Left colon (tissue), 2 donors: ENCODE measurements at regions not wholly inside any gene's neighbourhood (a gene's known extent, or its start where the extent isn't known, plus 50 kb on each side); places are given as distances from the start of the nearest gene placed in this dataset.
"Not testable (repeated sequence)": the region's sequence is repeated elsewhere in the genome, so short reads cannot be mapped to it uniquely, and the experiment has no call there.

Source experiments
- ATAC-seq: fragments of 200-7000 bp; cut with Tn5 transposase; one replicate; pipeline ENCODE4 v1.9.1; 2020; ENCODE audit warnings: mild to moderate bottlenecking, moderate library complexity
- DNase-seq, 2 donors: peaks; one replicate each; pipeline ENCODE4 v3.0.0-alpha.2; 2020
- intact Hi-C, 2 donors: fragments of 100-400 bp; cut with DNase I in 1 of 2; cut with micrococcal nuclease in 1 of 2; formaldehyde crosslinking; loops; one replicate each; pipeline versions ENCODE4 v1.11.2 to v1.14.0; 2022; cut with DNase I, micrococcal nuclease
- donor health status: DM: no; HTN: no; CAD: no.
- donor health status: DM: yes; HTN: yes; CAD: no.

DNA sequence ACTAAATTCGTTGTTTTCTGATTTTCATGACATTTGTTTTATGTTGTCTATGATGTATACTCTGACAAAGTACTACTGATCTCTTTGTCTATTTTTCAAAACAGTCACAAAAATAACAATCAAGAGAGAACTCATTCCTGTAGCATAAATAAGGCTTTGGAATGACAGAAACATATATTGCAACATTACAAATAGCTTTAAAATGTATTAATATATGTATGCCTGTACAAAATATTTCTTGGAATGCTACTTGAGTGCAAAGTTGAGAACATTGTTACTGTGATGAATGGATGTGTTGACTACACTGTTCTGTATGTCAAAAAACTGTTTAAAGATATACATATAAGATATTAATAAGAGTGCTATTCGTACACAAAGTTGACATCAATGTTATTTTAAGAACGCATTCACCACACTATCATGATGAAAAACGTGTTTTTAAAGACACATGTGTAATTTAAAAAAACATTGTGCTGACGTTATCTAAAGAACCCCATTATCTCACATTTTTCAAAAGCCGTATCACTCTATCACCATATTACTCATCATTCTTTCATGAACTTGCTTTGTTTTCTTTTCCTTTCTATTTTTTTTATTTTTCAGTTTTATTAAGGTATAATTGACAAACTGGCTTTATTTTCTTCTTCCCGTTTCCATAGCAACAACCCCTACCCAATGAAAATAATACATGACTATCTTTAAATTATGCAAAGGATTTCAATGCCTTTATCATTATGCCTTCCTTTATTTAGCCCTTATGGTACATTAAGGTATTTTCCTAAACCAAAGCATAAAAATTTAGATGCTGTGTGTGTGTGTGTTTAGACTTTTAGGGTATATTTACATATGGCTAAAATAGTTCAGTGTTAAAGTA, 918.8 kb downstream of the SLITRK1 start:
- intact Hi-C loops: no loop called here
- ATAC-seq (no peak), DNase-seq (no peak)

DNA sequence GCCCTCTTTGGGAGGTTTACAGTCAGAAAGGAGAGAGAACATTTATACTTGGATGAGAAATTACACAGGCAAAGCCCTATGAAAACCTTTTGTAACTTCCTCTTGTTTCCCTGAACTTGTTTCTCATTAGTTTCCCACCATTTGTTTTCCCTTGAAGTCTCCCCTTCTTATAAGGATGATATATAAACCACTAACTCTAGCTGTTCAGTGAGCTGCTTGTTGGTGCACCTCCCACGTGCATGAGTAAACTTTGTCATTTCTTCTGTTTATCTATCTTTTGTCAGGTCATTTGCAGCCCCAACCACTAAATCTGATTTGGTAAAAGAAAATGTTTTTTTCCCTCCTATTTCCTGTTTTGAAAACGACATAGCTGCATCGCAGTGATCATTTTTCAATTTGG, 919.9 kb downstream of the SLITRK1 start:
- intact Hi-C loops: no loop called here
- DNase-seq: no peak
- no peak for ATAC-seq

DNA sequence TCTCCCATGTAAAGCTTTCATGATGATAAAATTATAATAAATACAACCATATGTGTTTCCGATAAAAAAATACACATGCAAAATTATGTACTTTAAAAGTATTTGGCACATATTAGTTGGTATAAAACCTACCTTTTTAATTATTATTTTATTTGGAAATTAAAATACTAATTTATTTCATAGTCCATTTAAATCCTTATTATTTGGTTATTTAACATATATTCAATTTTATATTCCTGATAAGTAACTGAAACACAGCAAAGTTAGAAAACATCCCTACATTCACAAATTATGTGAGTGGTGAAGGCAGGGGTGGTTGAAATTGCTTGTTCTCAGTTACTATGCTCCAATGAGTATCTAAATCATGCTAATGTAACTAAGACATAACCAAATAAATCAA, 920.5 kb downstream of the SLITRK1 start:
- intact Hi-C loops: no loop called here
- DNase-seq: no peak
- no peak for ATAC-seq

DNA sequence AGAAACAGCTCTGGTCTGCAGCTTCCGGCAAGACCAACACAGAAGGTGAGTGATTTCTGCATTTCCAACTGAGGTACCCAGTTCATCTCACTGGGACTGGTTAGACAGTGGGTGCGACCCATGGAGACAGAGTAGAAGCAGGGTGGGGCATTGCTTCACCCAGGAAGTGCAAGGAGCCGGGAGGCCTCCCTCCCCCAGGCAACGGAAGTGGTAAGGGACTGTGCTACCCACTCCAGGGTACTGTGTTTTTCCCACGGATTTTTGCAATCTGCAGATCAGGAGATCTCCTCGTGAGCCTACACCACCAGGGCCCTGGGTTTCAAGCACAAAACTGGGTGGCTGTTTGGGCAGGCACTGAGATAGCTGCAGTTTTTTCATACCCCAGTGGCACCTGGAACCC, 929.9 kb downstream of the SLITRK1 start:
- intact Hi-C loops, DNase-seq, ATAC-seq: not testable (repeated sequence)

DNA sequence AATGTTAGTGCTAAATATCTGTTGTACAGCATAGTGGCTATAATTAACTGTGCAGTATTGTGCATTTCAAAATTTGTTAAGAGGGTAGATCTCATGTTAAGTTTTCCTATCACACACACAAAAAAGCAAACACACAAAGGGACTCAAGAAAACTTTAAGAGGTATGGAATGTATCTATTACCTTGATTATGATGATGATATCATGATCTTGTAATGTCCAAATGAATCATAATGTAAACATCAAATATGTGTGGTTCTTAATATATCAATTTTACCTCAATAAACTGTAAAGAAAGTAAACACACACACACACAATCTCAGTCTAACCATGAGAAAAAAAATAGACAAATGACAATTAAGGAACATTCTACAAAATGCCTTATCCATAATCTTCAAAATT, 934.6 kb downstream of the SLITRK1 start:
- DNase-seq (no peak), ATAC-seq (no peak)
- intact Hi-C loops: no loop called here

DNA sequence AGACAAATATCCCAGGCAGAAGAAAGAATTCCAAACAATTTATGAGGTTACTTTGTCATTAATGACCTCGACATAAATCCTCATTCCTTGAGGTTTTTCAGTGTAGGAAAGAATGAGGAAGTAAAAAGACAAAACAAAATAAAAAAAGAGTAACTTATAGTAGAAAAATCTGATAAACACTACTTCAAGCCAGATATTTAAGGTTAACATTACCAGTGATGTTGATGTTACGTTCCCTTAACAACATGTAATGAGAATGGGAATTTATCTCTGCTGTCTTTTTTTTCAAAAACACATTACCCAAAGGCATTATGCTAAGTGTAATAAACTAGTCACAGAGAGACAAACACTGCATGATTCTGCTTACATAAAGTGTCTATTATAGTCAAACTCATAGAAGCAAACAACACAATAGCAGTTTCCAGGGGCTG, 935.1 kb downstream of the SLITRK1 start:
- no peak for ATAC-seq
- intact Hi-C loops: no loop called here
- DNase-seq: no peak

DNA sequence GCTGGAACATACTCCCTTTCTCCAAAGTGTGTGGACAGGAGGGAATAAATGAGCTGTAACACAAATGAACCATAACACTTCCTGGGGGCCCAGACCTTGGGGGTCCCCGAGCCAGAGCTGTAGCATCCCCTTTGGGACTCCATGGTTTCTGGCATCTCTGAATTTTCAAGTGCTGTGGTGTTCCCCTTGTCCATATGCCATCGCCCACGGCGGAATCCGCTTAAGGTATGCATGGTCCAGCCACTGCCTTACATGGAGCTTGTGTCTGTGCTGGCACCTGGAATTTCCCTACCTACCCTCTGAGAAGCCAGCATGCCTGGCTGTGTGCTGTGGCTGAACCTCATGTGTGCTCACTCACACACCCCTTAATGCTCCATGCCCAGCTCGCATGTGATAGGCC, 943.6 kb downstream of the SLITRK1 start:
- no peak for ATAC-seq
- intact Hi-C loops: no loop called here
- no peak for DNase-seq

DNA sequence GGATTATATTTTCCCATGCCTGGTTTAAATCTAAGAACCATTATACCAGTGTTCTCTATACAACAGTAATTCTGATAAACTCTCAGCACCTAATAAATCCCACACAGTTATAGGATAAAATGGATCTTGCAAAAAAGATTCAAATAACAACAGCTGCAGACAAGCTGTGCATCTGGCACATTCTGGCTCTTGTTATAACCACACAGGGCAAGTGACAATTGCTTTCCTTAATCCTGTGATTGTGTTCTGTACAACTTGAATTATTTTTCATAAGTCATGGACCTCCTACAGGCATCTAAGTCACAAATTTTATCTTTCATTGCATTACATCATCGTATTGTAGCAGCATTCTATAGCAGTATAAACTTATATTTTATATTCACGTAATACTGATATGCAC, 948.3 kb downstream of the SLITRK1 start:
- ATAC-seq (no peak), DNase-seq (no peak)
- intact Hi-C loops: no loop called here

DNA sequence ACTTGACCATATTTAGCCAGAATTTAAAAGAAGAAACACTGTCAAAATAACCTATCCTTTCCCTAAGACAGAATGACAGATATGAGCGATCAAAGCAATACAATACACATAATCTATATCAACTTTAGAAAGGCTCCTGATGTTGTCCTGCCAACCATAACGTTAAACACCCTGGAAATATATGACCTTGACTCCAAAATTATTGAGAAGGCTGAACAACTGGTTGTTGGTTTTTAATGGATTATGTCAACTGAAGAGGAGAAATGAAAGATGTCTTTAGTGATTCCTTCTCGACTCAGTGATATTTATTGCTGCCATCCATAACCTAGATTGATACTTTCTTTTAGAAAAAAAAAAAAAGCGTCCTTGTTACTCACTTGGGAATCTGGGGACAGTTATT, 957.2 kb downstream of the SLITRK1 start:
- ATAC-seq (no peak), DNase-seq (no peak)
- intact Hi-C loops: no loop called here

DNA sequence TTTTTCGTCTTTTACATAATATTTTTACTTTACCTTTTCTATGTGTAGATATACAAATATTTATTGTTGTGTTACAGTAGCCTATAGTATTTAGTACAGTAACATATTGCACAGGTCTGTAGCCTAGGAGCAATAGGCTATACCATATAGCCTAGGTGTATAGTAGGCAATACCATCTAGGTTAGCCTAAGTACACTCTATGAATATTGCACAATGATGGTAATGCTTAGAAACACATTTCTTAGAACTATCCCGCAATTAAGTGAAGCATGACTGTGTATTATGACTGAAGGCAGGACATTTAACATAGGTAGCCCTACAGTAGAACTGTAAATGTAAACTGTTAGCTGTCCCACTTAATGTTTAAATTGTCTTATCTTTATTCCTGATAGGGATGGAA, 964.3 kb downstream of the SLITRK1 start:
- no peak for DNase-seq
- intact Hi-C loops: no loop called here
- ATAC-seq: no peak

DNA sequence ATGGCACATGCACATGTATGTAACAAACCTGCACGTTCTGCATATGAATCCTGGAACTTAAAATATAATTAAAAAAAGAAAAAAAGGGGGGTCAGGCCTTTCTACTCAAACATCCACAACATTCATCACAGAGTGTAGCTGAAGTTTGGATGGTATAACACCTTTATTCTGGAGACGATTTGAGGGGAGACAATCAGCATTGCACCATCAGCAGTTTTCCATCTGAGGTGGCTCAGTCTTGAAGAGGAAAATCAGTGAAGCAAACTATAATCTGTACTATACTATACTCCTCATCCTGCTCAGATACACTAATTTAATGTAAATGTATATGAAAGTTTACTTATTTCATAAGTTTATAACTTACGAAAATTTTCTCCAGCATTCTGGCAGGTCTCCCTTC, 969.7 kb downstream of the SLITRK1 start:
- DNase-seq (no peak), ATAC-seq (no peak)
- intact Hi-C loops: no loop called here

DNA sequence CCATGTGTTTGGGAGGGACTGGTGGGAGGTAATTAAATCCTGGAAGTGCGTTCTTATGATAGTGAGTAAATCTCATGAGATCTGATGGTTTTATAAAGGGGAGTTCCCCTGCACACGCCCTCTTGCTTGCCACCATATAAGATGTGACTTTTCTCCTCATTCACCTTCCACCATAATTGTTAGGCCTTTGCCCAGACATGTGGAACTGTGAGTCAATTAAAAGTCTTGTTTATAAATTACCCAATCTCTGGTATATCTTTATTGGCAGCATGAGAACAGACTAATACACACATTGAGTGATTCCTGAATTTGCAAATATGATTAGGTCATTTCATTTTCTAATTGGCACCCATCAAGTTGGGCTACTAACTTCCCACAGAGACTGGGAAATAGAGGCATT, 977.2 kb downstream of the SLITRK1 start:
- intact Hi-C loops: no loop called here
- ATAC-seq (no peak), DNase-seq (no peak)

DNA sequence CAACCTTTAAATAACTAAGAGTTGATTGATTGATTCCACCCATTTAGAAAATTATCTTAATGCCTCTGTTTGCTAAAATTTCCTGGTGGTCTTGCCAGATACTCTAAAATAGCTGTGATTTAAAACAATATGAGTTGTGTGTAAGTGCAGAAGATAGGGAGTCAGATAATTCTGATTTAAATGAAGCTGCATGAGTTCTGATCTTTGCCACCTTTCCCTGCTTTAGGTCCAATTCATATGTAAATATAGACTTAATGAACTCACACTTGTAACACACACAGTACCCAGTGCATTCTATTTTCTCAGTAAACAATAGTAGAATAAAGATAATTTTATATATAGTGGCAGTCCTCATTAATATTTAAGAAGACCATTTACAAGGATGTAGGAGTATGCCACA, 981.8 kb downstream of the SLITRK1 start:
- intact Hi-C loops: no loop called here
- no peak for ATAC-seq
- DNase-seq: no peak

DNA sequence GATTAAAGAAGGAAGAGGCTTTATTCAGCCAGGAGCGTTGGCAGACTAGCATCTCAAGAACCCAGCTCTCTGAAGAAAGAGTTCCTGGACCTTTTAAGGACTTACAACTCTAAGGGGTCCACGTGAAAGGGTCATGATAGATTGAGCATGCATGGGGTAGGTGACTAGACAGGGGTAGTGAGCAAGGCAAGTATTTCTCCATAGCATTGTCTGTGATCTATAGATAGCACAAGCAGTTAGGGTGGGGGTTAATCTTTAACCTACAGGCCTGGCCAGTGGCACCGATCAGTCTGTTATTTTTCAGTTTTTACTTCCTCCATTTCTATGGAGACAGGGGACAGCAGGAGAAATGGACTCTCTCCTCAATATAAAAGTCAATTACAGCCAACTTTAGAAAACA, 983.7 kb downstream of the SLITRK1 start:
- intact Hi-C loops: no loop called here
- no peak for ATAC-seq
- DNase-seq: no peak

DNA sequence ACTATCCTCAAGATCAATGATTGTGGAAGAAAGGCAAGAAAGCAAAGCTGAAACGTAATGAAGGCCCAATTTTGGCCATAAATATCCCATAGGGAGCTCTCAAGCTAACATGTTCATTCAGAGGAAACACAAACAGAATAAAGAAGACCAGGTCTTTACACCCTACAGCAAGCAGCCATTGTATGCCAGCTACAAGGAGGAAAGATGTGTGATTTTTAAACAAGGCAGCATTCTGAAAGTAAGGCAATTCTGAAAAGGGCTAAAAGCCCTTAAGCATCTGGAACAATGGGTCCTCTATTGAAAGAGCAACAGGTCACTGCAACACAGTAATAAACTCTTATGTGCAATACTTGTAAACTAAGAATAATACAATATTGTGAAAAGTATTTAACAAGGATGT, 1002.4 kb downstream of the SLITRK1 start:
- DNase-seq (no peak), ATAC-seq (no peak)
- intact Hi-C loops: no loop called here

DNA sequence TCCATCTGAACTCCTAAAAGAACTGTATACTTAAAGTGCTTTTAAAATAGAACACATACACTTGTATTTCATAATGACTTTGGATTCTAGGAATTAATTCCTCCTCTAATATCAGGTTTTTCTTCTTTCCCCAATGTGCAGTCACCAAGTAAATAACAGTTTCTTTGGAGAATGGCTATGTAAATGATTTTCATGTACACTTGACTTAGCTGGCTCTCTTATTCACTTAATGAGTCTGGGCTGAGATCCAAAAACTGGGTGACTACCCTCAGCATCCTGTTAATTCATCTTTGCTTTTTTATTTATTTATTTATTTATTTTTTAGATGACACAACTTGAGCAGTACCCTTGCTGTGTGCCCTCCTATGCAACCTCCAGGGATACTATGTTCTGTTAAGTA, 1003.7 kb downstream of the SLITRK1 start:
- DNase-seq (no peak), ATAC-seq (no peak)
- intact Hi-C loops: no loop called here

DNA sequence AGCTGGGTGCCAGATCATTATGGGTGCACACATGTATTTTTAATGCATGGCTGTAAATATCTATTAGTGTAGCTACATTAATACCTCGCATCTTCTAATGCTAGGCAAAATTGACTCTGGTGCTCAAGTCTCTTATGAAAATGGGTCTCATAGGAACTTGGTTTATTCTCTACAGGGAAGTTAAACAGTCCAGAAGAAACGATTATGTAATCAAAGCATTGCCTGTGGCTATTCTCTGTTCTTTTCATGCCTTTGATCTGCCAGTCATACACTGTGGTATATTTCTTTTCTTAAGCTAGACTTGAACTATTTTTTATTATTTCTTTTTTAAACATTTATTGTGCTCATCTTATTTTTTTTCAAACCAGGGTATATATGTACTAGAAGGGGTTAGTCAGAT, 1015.0 kb downstream of the SLITRK1 start:
- intact Hi-C loops: no loop called here
- DNase-seq: no peak
- no peak for ATAC-seq

DNA sequence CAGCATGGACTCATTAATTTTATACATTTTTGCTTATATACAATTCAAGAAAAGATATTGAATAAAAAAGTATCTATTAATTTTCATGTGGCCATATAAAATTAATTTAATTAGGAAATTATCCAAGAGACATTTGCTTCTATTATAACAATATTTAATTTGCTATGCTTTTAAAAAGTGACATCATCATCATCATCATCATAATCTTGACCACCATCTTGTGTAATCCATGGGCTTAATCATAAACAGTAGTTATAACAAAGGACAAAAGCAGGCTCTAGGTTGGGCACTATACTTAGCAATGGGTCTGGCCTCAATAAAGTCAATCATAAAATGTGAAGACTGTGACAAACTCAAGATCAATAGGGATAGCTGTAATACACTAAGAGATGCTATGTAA, 1031.6 kb downstream of the SLITRK1 start:
- intact Hi-C loops: no loop called here
- no peak for DNase-seq
- no peak for ATAC-seq

DNA sequence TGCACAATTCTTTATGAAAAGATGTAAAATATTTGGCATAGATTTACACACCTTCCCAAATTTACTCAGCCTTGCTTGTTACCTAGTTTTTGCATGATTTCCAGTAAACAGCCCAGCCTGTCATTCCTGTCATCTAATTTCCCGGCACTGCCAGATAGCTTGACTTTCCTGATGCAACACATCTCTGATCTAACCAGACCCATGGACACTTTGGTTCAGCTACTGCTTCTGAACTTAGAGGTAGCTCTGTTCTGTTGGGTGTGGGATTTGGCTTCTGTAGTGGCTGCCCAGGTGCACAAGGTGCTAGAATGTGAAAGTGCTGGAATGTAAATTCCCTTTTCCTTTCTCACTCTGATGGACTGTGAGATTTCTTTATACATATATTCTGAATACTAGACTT, 1033.5 kb downstream of the SLITRK1 start:
- intact Hi-C loops: no loop called here
- no peak for DNase-seq
- no peak for ATAC-seq

DNA sequence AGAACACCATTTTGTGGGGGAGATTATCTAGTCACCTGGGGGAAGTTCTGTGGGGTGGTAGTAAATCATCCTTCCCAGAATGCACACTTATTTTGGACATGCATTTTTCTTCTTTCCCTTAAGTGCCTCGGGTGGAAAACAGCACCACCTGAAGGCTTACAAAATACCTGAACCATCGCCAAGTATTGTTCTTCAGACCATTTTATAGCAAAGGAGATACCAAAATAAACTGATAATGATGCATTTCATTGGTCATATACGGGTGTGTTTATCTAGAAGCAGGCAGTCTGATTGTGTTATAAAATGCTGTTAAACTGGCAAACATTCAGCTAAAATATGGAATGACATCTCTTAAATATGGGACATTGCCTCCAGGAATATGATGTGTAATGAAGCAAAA, 1034.7 kb downstream of the SLITRK1 start:
- DNase-seq (no peak), ATAC-seq (no peak)
- intact Hi-C loops: no loop called here

DNA sequence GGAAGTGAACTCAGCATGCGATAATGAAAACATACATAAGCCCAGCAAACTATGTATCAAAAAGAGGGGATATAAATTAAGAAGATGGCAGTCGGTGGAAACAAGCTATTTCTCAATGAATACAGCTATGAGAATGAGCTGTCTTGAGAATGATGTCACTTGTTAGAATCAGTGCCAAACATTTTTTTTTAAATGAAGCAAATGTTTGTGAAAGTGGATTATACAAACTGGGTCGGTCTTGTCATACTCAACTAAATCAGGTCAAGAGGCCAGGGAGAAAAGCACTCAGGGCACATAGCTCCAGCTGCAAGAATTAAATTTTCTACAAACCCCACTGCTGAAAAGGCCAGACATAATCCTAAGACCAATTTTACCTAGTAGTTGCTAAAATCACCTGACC, 1048.4 kb downstream of the SLITRK1 start:
- ATAC-seq: no peak
- intact Hi-C loops: no loop called here
- DNase-seq: no peak
